NOMO-1 treated with DMSO at 0.1 percent for 48 hours (cell line): ENCODE measurements at regions not wholly inside any gene's neighbourhood (a gene's known extent, or its start where the extent isn't known, plus 50 kb on each side); places are given as distances from the start of the nearest gene placed in this dataset.
"Not testable (repeated sequence)": the region's sequence is repeated elsewhere in the genome, so short reads cannot be mapped to it uniquely, and the experiment has no call there.

ENCODE experiments used
- DNase-seq: peaks from one replicate; lab custom pipeline; 2025; ENCODE audit not compliant: unreplicated experiment; lab: John Stamatoyannopoulos, UW

GRCh38 chr20:51189814-51190782 is 167.2 kb upstream of the KCNG1 start:
- DNase-seq: no peak

- DNase-seq: no peak
Measured at GRCh38 chr20:51188941-51189340, 166.0 kb upstream of the KCNG1 start.

- DNase-seq: no peak
Measured at GRCh38 chr20:51187261-51187660, 164.4 kb upstream of the KCNG1 start.

- no peak for DNase-seq
Measured at GRCh38 chr20:51185861-51186260, 163.0 kb upstream of the KCNG1 start.

GRCh38 chr20:51185277-51185676 is 162.4 kb upstream of the KCNG1 start:
- DNase-seq: no peak

- DNase-seq: no peak
Measured at GRCh38 chr20:51184289-51184688, 161.4 kb upstream of the KCNG1 start.

- DNase-seq: no peak
Measured at GRCh38 chr20:51183451-51183850, 160.5 kb upstream of the KCNG1 start.

- no peak for DNase-seq
Measured at GRCh38 chr20:51182571-51182970, 159.7 kb upstream of the KCNG1 start.

- DNase-seq: no peak
Measured at GRCh38 chr20:51178153-51178552, 155.2 kb upstream of the KCNG1 start.

- no peak for DNase-seq
Measured at GRCh38 chr20:51176876-51177275, 154.0 kb upstream of the KCNG1 start.

- no peak for DNase-seq
Measured at GRCh38 chr20:51176446-51176845, 153.5 kb upstream of the KCNG1 start.

GRCh38 chr20:51175724-51176123 is 152.8 kb upstream of the KCNG1 start:
- DNase-seq: no peak

- no peak for DNase-seq
Measured at GRCh38 chr20:51175156-51175555, 152.2 kb upstream of the KCNG1 start.

- DNase-seq: no peak
Measured at GRCh38 chr20:51174536-51174935, 151.6 kb upstream of the KCNG1 start.

- no peak for DNase-seq
Measured at GRCh38 chr20:51172558-51173428, 149.9 kb upstream of the KCNG1 start.

- no peak for DNase-seq
Measured at GRCh38 chr20:51171141-51171540, 148.2 kb upstream of the KCNG1 start.

- no peak for DNase-seq
Measured at GRCh38 chr20:51169813-51170212, 146.9 kb upstream of the KCNG1 start.

GRCh38 chr20:51167911-51168310 is 145.0 kb upstream of the KCNG1 start:
- DNase-seq: not testable (repeated sequence)

GRCh38 chr20:51166489-51166888 is 143.6 kb upstream of the KCNG1 start:
- DNase-seq: no peak

- no peak for DNase-seq
Measured at GRCh38 chr20:51165131-51165530, 142.2 kb upstream of the KCNG1 start.

- DNase-seq: no peak
Measured at GRCh38 chr20:51164731-51165130, 141.8 kb upstream of the KCNG1 start.
